Right ventricle myocardium superior (tissue), 1 donor: ENCODE measurements at regions not wholly inside any gene's neighbourhood (a gene's known extent, or its start where the extent isn't known, plus 50 kb on each side); places are given as distances from the start of the nearest gene placed in this dataset.
"Not testable (repeated sequence)": the region's sequence is repeated elsewhere in the genome, so short reads cannot be mapped to it uniquely, and the experiment has no call there.

ENCODE experiments used
- ATAC-seq: fragments of 200-7000 bp; cut with Tn5 transposase; one replicate; pipeline ENCODE4 v1.9.1; 2020; ENCODE audit warnings: mild to moderate bottlenecking; ENCODE audit not compliant: poor library complexity
- DNase-seq: peaks from one replicate; pipeline ENCODE4 v3.0.0-alpha.2; 2020
- intact Hi-C: fragments of 100-400 bp; cut with DNase I; formaldehyde crosslinking; loops from one replicate; pipeline ENCODE4 v1.11.2; 2022
- donor health status: DM: no; HTN: yes; CAD: no; lungs with severe emphysema.

GRCh38 chr16:66254751-66255150 lies 111.7 kb upstream of the CDH5 start:
- ATAC-seq (no peak), DNase-seq (no peak)
- intact Hi-C loops, result no loop called here

GRCh38 chr16:66254106-66254505 lies 112.4 kb upstream of the CDH5 start:
- intact Hi-C loops, result no loop called here
- ATAC-seq (no peak), DNase-seq (no peak)

DNA sequence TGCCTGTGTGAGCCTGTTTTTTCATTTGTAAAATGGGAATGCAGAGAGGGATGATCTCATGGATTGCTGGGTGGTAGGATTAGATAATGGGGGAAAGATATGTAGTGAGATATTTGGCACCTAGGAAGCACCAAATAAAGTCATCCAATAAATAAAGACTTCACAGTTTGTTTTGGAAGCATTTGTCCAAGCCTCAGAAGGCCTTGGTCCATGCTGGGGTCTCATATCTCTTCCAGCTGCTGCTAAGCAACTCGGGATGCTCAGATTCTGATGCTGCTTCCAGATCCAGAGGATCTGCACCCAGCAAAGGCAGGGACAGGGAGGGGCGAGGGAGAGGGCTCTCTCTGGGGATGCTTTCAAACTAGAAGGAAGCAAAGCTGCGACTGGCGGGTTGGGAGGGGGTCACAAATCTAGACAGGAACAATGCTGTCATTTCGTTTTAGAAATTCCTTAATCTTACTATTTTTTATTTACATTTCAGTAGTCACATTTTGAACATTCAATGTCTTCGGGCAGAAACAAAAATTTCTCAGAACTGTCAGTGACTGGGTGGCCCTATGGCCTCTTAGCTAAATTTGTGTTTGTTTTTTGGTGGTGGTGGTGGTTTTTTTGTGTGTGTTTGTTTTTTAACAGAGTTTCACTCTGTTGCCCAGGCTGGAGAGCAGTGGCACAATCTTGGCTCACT lies 114.9 kb upstream of the CDH5 start:
- peak; percentile 25 for ATAC-seq
- DNase-seq, result no peak
- intact Hi-C loops, result no loop called here

DNA sequence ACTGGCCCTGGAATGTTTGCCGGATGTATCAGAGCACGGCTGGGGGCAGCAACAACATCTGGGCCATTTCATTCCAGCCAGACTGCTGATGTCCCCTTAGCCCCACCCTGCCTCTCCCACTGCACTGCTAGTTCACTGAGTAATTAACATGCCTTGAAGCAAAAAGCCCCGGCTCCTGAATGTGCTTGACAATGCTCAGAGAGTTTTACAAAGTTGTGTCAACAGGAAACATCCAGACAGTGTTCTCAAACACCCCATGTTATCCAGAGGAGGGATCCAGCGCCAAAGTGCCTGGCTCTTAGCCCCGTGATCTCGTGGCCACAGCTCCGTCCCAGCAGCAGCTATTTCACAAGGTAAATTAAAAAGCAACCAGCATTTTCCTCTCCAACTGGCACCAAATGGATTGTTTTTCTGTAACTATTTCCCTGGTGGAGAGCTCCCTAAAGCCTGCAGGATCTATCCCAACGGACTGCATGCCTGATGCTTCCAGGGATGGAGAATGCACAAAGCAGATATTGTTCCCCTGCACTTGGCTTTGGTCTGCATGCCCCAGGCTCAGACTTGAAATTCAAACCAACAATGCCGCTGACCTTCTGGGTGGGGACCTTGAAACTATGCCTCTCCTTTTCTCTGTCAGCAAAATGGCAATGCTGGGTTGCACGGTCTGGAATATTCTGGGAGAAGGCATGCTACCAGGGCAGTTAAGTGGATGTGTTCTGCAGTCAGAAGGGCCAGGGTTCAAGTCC lies 115.6 kb upstream of the CDH5 start:
- intact Hi-C loops, result no loop called here
- peak; percentile 77 for ATAC-seq

DNA sequence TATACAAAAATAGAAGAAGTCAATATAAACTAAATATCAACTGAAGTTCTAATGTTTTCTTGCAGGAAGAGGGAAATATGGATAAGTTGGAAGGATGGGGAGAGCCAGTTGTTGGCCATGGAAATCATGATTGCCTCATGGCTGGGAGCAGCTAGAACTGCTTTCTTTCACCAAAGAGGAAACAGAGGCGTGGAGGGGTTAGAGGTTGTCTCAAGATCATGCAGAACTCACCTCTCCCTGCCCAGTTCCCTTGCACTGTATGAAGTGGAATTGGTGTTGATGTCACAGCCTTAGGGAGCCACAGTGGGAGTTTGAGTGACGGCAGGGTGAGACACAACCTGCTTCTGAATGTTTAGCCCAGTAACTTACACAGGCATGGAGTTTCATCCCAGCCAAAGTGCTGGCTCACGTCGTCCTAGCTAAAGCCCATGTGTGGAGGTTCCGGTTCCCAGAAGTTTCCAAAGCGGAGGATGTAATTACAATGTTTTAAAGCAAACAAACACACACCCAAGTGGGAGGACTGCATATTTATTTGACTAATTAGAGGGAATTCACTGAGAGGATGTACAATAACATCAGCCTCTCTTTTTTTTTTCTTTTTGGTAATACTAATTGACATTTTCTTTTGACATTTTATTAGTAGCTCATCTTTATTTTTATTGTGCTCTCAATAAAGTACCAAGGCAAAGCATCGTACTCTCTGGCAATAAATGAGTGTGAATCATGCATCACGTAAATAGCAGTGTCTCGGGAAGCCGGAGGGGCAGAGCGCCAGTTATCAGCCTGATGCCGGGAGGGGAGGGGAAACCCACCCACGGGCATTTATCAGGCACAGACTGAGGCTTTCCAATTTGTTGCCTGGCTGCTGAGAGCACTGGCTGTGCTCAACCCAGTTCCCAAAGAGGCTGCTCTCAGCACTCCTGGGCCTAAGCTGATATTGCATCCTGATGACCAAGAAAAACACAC lies 118.7 kb upstream of the CDH5 start:
- intact Hi-C loops, result loop anchor here (10.0 kb wide), 2 partner anchors 63 to 103 kb away; no protein-coding TSS in a partner anchor
- peak; percentile 88 for DNase-seq
- peak; percentile 82 for ATAC-seq

More for the DNA sequence above, 115.6 kb upstream of the CDH5 start:
- DNase-seq, result peak; percentile 92

- DNase-seq (no peak), ATAC-seq (no peak)
- intact Hi-C loops, result loop anchor here (10.0 kb wide), 2 partner anchors 61 to 101 kb away; no protein-coding TSS in a partner anchor
Measured at GRCh38 chr16:66245868-66246267, 120.6 kb upstream of the CDH5 start.

DNA sequence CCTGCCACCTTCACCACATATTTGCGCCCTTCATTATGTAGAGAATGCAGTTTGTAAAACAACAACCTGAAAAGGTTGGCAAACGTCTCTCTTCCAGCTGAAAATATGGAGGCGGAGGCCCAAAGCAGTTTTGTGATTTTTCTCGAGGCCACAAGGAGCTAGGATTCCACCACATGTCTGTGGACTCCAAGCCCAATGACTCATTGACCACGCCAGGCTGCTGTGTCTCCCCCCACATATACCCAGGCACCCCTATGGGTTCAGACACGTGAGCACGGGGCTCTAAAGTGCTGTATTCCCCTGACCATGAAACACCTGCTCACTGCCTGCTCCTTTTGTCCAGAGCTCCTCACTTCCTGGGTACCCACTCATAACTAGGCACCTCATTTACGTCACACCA lies 121.4 kb upstream of the CDH5 start:
- DNase-seq, result no peak

DNA sequence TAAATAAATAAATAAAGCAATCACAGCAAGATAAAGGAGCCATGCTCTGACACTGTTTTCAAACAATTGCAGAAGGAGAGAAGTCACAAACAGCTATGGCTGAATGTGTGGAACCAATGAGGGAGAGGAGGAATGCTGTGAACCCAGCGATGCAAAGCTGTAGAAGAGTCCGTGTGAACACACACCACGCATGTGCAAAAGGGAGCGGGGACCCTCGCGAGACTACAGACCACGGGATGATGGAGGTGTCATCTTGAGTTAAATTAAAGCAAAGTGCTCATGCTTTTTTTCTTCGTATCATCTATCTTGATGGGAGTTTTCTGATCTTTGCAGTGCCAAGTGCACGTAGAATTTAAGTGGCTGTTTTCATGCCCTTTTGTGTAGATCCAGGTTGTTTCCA lies 123.8 kb upstream of the CDH5 start:
- ATAC-seq (no peak), DNase-seq (no peak)
- intact Hi-C loops, result loop anchor here (10.0 kb wide), 2 partner anchors 58 to 98 kb away; no protein-coding TSS in a partner anchor

More for the DNA sequence above, 121.4 kb upstream of the CDH5 start:
- no peak for ATAC-seq
- intact Hi-C loops, result loop anchor here (10.0 kb wide), 2 partner anchors 60 to 100 kb away; no protein-coding TSS in a partner anchor

- not testable (repeated sequence) for DNase-seq, ATAC-seq
- intact Hi-C loops, result loop anchor here (10.0 kb wide), 2 partner anchors 57 to 97 kb away; no protein-coding TSS in a partner anchor
Measured at GRCh38 chr16:66242206-66242605, 124.3 kb upstream of the CDH5 start.

DNA sequence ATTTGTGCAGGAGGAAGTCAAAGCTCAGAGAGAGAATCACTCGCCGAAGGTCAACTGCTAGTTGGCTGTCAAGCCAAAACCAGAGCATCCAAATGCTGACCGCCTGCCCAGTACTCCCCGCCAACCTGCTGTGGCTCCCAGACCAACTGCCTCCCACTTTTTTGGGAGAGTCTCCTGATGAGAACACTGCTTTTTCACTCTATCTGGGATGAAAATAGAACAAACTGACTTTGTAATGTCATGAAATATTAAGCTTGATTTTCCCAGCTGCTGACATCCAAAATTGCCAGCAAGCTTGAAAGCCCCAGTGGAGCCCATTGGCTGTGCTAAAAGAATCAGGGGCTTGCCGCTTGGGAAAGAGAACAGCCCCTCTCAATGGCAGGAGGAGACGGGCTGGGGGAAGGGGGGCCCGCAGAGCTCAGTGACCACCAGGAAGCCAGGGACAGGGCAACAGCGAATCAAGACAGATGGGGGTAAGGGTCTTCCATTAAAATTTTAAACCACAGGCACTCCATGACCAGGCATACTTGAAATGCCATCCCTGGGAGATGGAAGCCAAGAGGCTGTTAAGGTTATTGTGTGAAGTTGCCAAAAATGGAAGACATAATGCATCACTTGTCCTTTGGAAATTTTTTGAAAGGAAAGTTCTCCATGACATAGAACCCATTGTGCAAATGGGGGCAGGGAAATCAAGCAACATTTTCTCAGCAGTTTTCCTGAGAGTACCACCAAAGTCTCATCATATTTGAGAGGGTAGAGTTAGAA lies 125.7 kb upstream of the CDH5 start:
- DNase-seq (no peak), ATAC-seq (peak; percentile 61)
- intact Hi-C loops, result loop anchor here (10.0 kb wide), 2 partner anchors 56 to 96 kb away; no protein-coding TSS in a partner anchor

GRCh38 chr16:66240088-66240487 lies 126.4 kb upstream of the CDH5 start:
- ATAC-seq, result no peak
- DNase-seq, result no peak
- intact Hi-C loops, result loop anchor here (10.0 kb wide), 2 partner anchors 55 to 95 kb away; no protein-coding TSS in a partner anchor

DNA sequence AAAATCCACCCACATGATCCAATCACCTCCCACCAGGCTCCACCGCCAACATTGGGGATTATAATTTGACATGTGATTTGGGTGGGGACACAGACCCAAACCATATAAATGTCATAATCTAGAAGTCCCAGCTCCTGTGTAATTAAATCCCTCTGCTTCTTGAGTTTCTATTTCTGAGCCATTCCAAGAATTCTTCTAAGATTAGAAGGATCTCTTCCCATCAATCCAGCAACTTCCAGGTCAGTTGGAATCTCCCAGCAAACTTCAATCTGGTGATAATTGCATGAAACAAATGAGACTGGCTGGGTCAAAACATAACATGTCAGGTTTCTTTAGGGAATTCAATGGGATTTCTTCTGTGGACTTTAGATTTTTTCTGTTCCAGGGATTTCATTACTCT lies 127.8 kb upstream of the CDH5 start:
- intact Hi-C loops, result no loop called here
- ATAC-seq (no peak), DNase-seq (no peak)

DNA sequence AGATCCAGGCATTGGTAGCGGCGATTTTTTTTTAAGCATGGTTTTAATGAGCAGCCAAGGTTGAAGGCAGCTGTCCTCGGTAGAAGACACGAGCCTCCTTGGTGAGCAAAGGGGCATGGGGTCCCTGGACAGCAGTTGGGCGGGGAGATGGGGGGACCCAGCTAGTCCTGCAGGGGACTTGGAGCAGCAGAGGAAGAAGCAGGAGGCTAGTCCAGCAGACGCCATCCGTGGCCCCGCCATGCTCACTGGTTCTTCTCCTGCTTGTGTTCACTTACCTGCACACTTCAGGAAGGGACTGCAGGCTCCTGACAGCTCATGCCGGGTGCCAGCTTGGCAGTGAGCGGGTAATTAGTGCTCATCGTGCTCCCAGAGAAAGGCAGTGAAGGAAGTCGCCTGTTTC lies 130.2 kb upstream of the CDH5 start:
- ATAC-seq (no peak), DNase-seq (no peak)
- intact Hi-C loops, result no loop called here

DNA sequence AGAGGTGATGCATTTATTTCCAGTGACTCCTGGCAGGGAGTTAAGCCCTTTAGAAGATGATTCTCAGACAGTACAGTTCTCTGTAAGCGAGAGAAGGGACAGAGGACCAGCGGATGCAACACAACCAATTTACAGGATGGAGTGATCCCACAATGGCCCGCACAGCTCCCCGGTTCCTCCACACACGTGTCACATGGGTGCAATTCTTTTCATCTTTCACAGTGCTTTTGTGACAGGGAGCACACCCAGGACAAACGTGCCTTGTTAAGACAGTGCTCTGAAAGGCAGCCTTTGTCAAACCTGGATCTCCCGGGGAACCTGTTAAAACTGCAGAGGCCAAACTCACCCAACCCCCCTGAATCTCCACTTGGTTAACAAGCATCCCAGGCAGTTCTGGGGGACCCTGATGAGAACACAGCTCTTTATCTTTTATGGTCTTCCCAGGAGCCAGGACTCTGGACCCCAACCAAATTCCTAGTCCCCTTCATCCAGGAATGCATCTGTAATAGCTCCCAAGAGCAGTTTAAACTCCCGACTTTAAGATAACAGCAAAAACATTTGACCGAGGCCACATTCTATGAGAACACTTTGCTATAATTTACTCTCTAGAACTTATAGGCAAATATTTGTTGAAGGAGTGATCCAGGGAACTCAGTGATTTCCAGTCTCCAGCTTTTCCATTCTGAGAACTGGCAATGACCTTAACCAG lies 134.9 kb upstream of the CDH5 start:
- DNase-seq, result no peak
- intact Hi-C loops, result no loop called here
- no peak for ATAC-seq

- intact Hi-C loops, result no loop called here
- ATAC-seq (no peak), DNase-seq (no peak)
Measured at GRCh38 chr16:66229651-66230050, 136.8 kb upstream of the CDH5 start.

DNA sequence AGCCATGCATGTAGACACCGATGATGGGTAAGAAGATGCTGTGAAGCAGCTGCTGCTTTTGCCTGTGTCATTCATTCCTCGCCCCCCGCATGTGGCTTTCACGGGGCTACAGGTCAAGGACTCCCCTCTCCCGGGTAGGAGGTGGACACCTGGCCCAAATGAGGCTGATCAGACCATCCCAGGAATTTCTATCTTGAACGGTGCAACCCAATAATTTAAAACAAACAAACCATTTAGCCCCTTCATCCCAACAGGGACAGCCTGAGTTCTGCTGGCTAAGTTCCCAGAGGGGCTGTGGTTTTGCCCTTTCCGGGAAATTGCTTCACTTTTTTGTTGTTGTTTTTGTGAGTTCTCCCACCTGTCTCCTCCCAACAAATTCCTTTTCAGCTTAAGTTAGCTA lies 137.7 kb upstream of the CDH5 start:
- no peak for DNase-seq
- ATAC-seq, result no peak
- intact Hi-C loops, result no loop called here

DNA sequence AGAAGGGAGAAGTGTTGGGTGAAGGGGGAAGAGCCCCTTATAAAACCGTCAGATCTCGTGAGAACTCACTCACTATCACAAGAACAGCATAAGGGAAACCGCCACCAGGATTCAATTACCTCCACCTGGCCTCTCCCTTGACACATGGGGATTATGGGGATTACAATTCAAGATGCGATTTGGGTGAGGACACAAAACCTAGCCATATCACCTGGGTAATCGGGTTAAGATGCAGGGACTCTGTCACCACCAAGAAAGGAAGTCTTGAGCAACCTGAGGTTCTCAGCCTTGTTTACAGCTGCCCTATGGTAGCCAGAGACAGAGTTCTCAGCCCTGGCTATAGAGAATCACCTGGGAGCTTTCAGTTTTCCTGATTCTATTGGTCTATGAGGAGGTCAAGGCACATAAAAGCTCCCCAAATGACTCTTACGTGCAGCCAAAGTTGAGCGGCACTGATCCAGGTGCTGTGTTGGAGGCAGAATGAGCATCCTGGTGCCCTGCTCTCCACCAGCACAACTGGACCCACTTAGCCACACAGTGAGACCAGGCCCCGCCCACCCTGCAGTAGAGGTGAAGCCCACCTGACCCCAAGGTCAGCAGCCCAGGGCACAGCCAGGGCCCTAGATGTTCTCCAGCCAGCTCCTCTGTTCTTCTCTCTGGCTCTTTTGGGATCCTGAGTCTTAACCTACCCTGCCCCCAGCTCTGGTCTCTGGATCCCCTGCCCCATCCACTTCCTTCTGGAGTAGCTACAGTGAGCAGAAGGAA lies 138.5 kb upstream of the CDH5 start:
- ATAC-seq, result no peak
- DNase-seq, result no peak
- intact Hi-C loops, result no loop called here
